ENCODE measurements at regions not wholly inside any gene's neighbourhood (a gene's known extent, or its start where the extent isn't known, plus 50 kb on each side); places are given as distances from the start of the nearest gene placed in this dataset.

- DNase-seq (ENCODE audit: low read depth) = no peak
- TF ChIP-seq, protein P1, sequence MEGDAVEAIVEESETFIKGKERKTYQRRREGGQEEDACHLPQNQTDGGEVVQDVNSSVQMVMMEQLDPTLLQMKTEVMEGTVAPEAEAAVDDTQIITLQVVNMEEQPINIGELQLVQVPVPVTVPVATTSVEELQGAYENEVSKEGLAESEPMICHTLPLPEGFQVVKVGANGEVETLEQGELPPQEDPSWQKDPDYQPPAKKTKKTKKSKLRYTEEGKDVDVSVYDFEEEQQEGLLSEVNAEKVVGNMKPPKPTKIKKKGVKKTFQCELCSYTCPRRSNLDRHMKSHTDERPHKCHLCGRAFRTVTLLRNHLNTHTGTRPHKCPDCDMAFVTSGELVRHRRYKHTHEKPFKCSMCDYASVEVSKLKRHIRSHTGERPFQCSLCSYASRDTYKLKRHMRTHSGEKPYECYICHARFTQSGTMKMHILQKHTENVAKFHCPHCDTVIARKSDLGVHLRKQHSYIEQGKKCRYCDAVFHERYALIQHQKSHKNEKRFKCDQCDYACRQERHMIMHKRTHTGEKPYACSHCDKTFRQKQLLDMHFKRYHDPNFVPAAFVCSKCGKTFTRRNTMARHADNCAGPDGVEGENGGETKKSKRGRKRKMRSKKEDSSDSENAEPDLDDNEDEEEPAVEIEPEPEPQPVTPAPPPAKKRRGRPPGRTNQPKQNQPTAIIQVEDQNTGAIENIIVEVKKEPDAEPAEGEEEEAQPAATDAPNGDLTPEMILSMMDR (IDR thresholded peaks at IDR 0.05; ENCODE audit: insufficient read depth, low read length, poor library complexity, severe bottlenecking) = no peak
- H3K27me3 ChIP-seq (ENCODE audit: control insufficient read depth, insufficient read depth, low read length) = peaks cover 23% of the 10 kb centered on the region
- no peaks in the 10 kb centered on the region for H3K36me3 ChIP-seq (ENCODE audit: control insufficient read depth, insufficient read depth, low read length)
- H3K4me3 ChIP-seq (ENCODE audit: low read depth, low read length) = no peak overlapping the region
Observed at GRCh38 chr22:26957897-26958296, 300.5 kb downstream of the MIAT start.

DNA sequence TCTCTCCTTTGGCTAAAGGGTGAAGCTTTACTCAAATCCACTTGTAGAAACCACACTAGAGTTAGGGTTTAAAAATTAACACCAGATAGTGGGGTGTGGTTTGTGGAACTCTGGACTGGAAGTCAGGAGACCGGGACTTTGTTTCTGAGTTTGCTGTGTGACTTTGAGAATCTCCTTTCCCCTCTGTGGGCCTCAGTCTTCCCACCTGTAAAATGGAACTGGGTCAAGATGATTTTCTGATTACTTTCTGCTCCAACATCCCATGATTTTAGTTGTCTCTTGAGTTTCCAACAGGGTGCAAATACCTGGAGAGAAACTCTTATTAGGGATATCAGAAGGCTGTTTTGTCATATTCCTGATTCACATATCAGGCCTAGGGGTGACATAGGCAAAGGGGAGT, 301.0 kb downstream of the MIAT start:
- Histone ChIP-seq H3K27me3 (ENCODE audit: control insufficient read depth, insufficient read depth, low read length) (peaks cover 19% of the 10 kb centered on the region), H3K4me3 (ENCODE audit: low read depth, low read length) (no peak overlapping the region), H3K36me3 (ENCODE audit: control insufficient read depth, insufficient read depth, low read length) (no peaks in the 10 kb centered on the region)
- no peak for DNase-seq (ENCODE audit: low read depth)
- TF ChIP-seq, protein P1 (IDR thresholded peaks at IDR 0.05; ENCODE audit: insufficient read depth, low read length, poor library complexity, severe bottlenecking) = no peak

- DNase-seq (ENCODE audit: low read depth) = no peak
- no peaks in the 10 kb centered on the region for H3K36me3 ChIP-seq (ENCODE audit: control insufficient read depth, insufficient read depth, low read length)
- peaks cover 2% of the 10 kb centered on the region for H3K27me3 ChIP-seq (ENCODE audit: control insufficient read depth, insufficient read depth, low read length)
- TF ChIP-seq, protein P1 (IDR thresholded peaks at IDR 0.05; ENCODE audit: insufficient read depth, low read length, poor library complexity, severe bottlenecking) = no peak
- no peak overlapping the region for H3K4me3 ChIP-seq (ENCODE audit: low read depth, low read length)
Observed at GRCh38 chr22:26964642-26965041, 307.3 kb downstream of the MIAT start.

- no peaks in the 10 kb centered on the region for H3K36me3 ChIP-seq (ENCODE audit: control insufficient read depth, insufficient read depth, low read length)
- no peaks in the 10 kb centered on the region for H3K27me3 ChIP-seq (ENCODE audit: control insufficient read depth, insufficient read depth, low read length)
- H3K4me3 ChIP-seq (ENCODE audit: low read depth, low read length) = no peak overlapping the region
- TF ChIP-seq, protein P1 (IDR thresholded peaks at IDR 0.05; ENCODE audit: insufficient read depth, low read length, poor library complexity, severe bottlenecking) = no peak
- DNase-seq (ENCODE audit: low read depth) = no peak
Observed at GRCh38 chr22:26967282-26967681, 309.9 kb downstream of the MIAT start.

- H3K4me3 ChIP-seq (ENCODE audit: low read depth, low read length) = no peak overlapping the region
- H3K36me3 ChIP-seq (ENCODE audit: control insufficient read depth, insufficient read depth, low read length) = no peaks in the 10 kb centered on the region
- TF ChIP-seq, protein P1 (IDR thresholded peaks at IDR 0.05; ENCODE audit: insufficient read depth, low read length, poor library complexity, severe bottlenecking) = no peak
- no peak for DNase-seq (ENCODE audit: low read depth)
- H3K27me3 ChIP-seq (ENCODE audit: control insufficient read depth, insufficient read depth, low read length) = no peaks in the 10 kb centered on the region
Observed at GRCh38 chr22:26968859-26969523, 311.6 kb downstream of the MIAT start.

GRCh38 chr22:26970809-26971394, 313.5 kb downstream of the MIAT start:
- TF ChIP-seq, protein P1 (IDR thresholded peaks at IDR 0.05; ENCODE audit: insufficient read depth, low read length, poor library complexity, severe bottlenecking) = no peak
- Histone ChIP-seq H3K4me3 (ENCODE audit: low read depth, low read length) (no peak overlapping the region), H3K27me3 (ENCODE audit: control insufficient read depth, insufficient read depth, low read length) (no peaks in the 10 kb centered on the region), H3K36me3 (ENCODE audit: control insufficient read depth, insufficient read depth, low read length) (no peaks in the 10 kb centered on the region)
- no peak for DNase-seq (ENCODE audit: low read depth)

Data from kidney epithelial cell (primary cell).